Upper lobe of left lung (tissue), 6 donors: ENCODE measurements at regions not wholly inside any gene's neighbourhood (a gene's known extent, or its start where the extent isn't known, plus 50 kb on each side); places are given as distances from the start of the nearest gene placed in this dataset.
"Not testable (repeated sequence)": the region's sequence is repeated elsewhere in the genome, so short reads cannot be mapped to it uniquely, and the experiment has no call there.

Experiments
- ATAC-seq, 2 donors: fragments of 200-7000 bp; cut with Tn5 transposase; one replicate each; pipeline ENCODE4 v1.9.1; 2022; ENCODE audit warnings: mild to moderate bottlenecking in 2 of 2, moderate library complexity in 2 of 2; ENCODE audit not compliant: low FRiP score in 2 of 2
- DNase-seq, 2 donors: peaks; one replicate each; pipeline ENCODE4 v3.0.0-alpha.2; 2019 to 2020
- H3K27ac ChIP-seq, 4 donors: fragments of 200-600 bp; sonication (generic); one replicate each; pipeline ENCODE4 v1.5.1; 2016 to 2019
- H3K27me3 ChIP-seq, 4 donors: fragments of 200-600 bp; sonication (generic); one replicate each; pipeline ENCODE4 v1.5.1; 2017 to 2019
- H3K36me3 ChIP-seq, 4 donors: fragments of 200-600 bp; sonication (generic); one replicate each; pipeline ENCODE4 v1.5.1; 2016 to 2019
- H3K4me1 ChIP-seq, 4 donors: fragments of 200-600 bp; sonication (generic); one replicate each; pipeline ENCODE4 v1.5.1; 2018 to 2019
- H3K4me3 ChIP-seq, 4 donors: fragments of 200-600 bp; sonication (generic); one replicate each; pipeline ENCODE4 v1.5.1; 2017 to 2019; ENCODE audit warnings: mild to moderate bottlenecking in 2 of 4, moderate library complexity in 1 of 4
- H3K9me3 ChIP-seq, 4 donors: fragments of 200-600 bp; sonication (generic); one replicate each; pipeline ENCODE4 v1.5.1; 2018 to 2019
- CTCF ChIP-seq, 6 experiments: fragments of 450-650 bp in 4 of 6; fragments of 200-600 bp in 2 of 6; sonication (generic) in 2 of 6; IDR thresholded peaks; one replicate each; pipeline ENCODE4 v1.5.1; 2016 to 2019; ENCODE audit warnings: antibody characterized with exemption in 6 of 6
- EP300 ChIP-seq, 4 donors: sonication (generic); formaldehyde crosslinking; IDR thresholded peaks; one replicate each; pipeline ENCODE4 v1.5.1; 2017; ENCODE audit warnings: antibody characterized with exemption in 4 of 4, control low read depth in 2 of 4
- POLR2A ChIP-seq, 4 donors: fragments of 450-650 bp; IDR thresholded peaks; one replicate each; pipeline ENCODE4 v1.5.1; 2016 to 2017; ENCODE audit warnings: antibody characterized with exemption in 4 of 4, mild to moderate bottlenecking in 2 of 4
- POLR2AphosphoS5 ChIP-seq, 2 donors: sonication (generic); formaldehyde crosslinking; IDR thresholded peaks; one replicate each; pipeline ENCODE4 v1.5.1; 2017; ENCODE audit warnings: antibody characterized with exemption in 2 of 2
- WGBS, 2 donors: methylation state at CpG; one replicate each; pipeline ENCODE4 v1.1.5; 2017 to 2018; 5-methylcytosine and 5-hydroxymethylcytosine counted together
- donor health status: DM: no; HTN: no; CAD: no; lungs with moderate emphysema.
- donor health status: DM: no; HTN: yes; CAD: no; lungs with severe emphysema.

- DNase-seq = no peak
- no peaks in the 10 kb centered on the region for H3K4me1 ChIP-seq
- H3K27me3 ChIP-seq = no peaks in the 10 kb centered on the region
- no peak overlapping the region for H3K4me3 ChIP-seq
- 84 to 88% methylated on average over 5 of the region's 5 CpGs for WGBS, 2 donors
- no peak for TF ChIP-seq POLR2AphosphoS5 (IDR thresholded peaks at IDR 0.05)
- no peak for TF ChIP-seq EP300 (IDR thresholded peaks at IDR 0.05)
- no peak for TF ChIP-seq CTCF (IDR thresholded peaks at IDR 0.05)
- TF ChIP-seq POLR2A (IDR thresholded peaks at IDR 0.05) = no peak
- H3K36me3 ChIP-seq = no peaks in the 10 kb centered on the region
- no peaks in the 10 kb centered on the region for H3K9me3 ChIP-seq
- no peak for ATAC-seq
- no peak overlapping the region for H3K27ac ChIP-seq
Observed at GRCh38 chr11:38517991-38518390, 1920.0 kb upstream of the RAG2 start.

- H3K4me3 ChIP-seq, H3K4me1 ChIP-seq, H3K27ac ChIP-seq, DNase-seq, H3K9me3 ChIP-seq, ATAC-seq, H3K27me3 ChIP-seq, H3K36me3 ChIP-seq: not testable (repeated sequence)
- 76 to 90% methylated on average over 3 of the region's 3 CpGs for WGBS, 2 donors
Observed at GRCh38 chr11:38512830-38513229, 1914.8 kb upstream of the RAG2 start.

GRCh38 chr11:38510041-38510440, 1912.0 kb upstream of the RAG2 start:
- DNase-seq (no peak), ATAC-seq (no peak)
- TF ChIP-seq CTCF (IDR thresholded peaks at IDR 0.05) = no peak
- TF ChIP-seq EP300 (IDR thresholded peaks at IDR 0.05) = no peak
- TF ChIP-seq POLR2AphosphoS5 (IDR thresholded peaks at IDR 0.05) = no peak
- no peak for TF ChIP-seq POLR2A (IDR thresholded peaks at IDR 0.05)
- H3K27ac ChIP-seq = no peak overlapping the region
- no peak overlapping the region for H3K4me3 ChIP-seq
- H3K9me3 ChIP-seq = no peaks in the 10 kb centered on the region
- WGBS, 2 donors = 53 to 64% methylated on average over 2 of the region's 2 CpGs
- H3K27me3 ChIP-seq = no peaks in the 10 kb centered on the region
- H3K36me3 ChIP-seq = no peaks in the 10 kb centered on the region
- H3K4me1 ChIP-seq = no peaks in the 10 kb centered on the region

- Histone ChIP-seq H3K9me3 (no peaks in the 10 kb centered on the region), H3K27ac (no peak overlapping the region), H3K4me3 (no peak overlapping the region), H3K36me3 (no peaks in the 10 kb centered on the region), H3K4me1 (no peaks in the 10 kb centered on the region), H3K27me3 (no peaks in the 10 kb centered on the region)
- no peak for ATAC-seq
- TF ChIP-seq EP300 (IDR thresholded peaks at IDR 0.05) (no peak), POLR2A (IDR thresholded peaks at IDR 0.05) (no peak), CTCF (IDR thresholded peaks at IDR 0.05) (no peak), POLR2AphosphoS5 (IDR thresholded peaks at IDR 0.05) (no peak)
- 94 to 97% methylated on average over 10 to 14 of the region's 14 CpGs for WGBS, 2 donors
- peak in 1 of 2 donors; percentile 36 for DNase-seq
Observed at GRCh38 chr11:38503876-38504275, 1905.8 kb upstream of the RAG2 start.

GRCh38 chr11:38498721-38499120, 1900.7 kb upstream of the RAG2 start:
- Histone ChIP-seq H3K9me3 (no peaks in the 10 kb centered on the region), H3K4me3 (no peak overlapping the region), H3K36me3 (no peaks in the 10 kb centered on the region), H3K4me1 (no peaks in the 10 kb centered on the region), H3K27me3 (no peaks in the 10 kb centered on the region), H3K27ac (no peak overlapping the region)
- no peak for TF ChIP-seq CTCF (IDR thresholded peaks at IDR 0.05)
- TF ChIP-seq POLR2AphosphoS5 (IDR thresholded peaks at IDR 0.05) = no peak
- no peak for TF ChIP-seq EP300 (IDR thresholded peaks at IDR 0.05)
- TF ChIP-seq POLR2A (IDR thresholded peaks at IDR 0.05) = no peak
- 64 to 87% methylated on average over 6 of the region's 6 CpGs for WGBS, 2 donors
- peak in 1 of 2 donors; percentile 34 for ATAC-seq
- DNase-seq = no peak
